ENCODE measurements at regions not wholly inside any gene's neighbourhood (a gene's known extent, or its start where the extent isn't known, plus 50 kb on each side); places are given as distances from the start of the nearest gene placed in this dataset.

DNA sequence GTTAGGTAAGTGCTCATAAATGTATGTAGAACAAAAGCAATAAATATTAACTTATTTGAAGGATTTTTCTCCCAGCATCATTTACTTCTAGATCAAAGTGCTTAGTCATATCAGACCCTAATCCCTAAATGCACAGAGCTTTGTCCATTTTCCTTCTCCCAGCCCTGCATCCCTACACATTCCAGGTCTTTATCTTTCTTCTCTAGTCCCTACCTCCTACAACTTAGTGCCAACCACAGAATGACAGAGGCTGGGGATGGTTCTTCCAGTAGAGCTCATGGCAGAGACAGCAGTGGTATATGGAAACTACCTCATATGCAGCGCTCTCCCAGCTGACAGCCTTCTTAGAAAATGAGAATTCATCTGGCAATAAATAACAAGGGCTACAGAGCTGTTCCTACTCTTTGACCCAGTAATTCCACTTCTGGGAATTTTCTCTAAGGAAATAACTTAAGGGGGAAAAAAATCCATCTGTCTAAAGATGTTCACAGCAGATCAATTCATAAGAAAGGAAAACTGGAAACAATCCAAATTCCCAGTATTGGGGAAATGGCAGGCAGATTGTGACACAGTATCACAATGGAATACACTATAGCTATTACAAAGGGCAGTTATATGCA lies 62.9 kb upstream of the ROR1 start:
- TF ChIP-seq ZNF671 (CRISPR knock-in tag; IDR thresholded peaks at IDR 0.05) (no peak), CTCF (IDR thresholded peaks at IDR 0.05) (no peak), TEAD4 (CRISPR knock-in tag; IDR thresholded peaks at IDR 0.05) (no peak), E2F5 (CRISPR knock-in tag; IDR thresholded peaks at IDR 0.05) (no peak), E2F4 (CRISPR knock-in tag; IDR thresholded peaks at IDR 0.05; ENCODE audit: borderline replicate concordance, low read depth) (no peak), ELF4 (CRISPR knock-in tag; IDR thresholded peaks at IDR 0.05; ENCODE audit: low read depth) (no peak), CBFB (CRISPR knock-in tag; IDR thresholded peaks at IDR 0.05; ENCODE audit: low read depth) (no peak), HMGXB4 (CRISPR knock-in tag; IDR thresholded peaks at IDR 0.05) (no peak)
- TF ChIP-seq, protein P1, sequence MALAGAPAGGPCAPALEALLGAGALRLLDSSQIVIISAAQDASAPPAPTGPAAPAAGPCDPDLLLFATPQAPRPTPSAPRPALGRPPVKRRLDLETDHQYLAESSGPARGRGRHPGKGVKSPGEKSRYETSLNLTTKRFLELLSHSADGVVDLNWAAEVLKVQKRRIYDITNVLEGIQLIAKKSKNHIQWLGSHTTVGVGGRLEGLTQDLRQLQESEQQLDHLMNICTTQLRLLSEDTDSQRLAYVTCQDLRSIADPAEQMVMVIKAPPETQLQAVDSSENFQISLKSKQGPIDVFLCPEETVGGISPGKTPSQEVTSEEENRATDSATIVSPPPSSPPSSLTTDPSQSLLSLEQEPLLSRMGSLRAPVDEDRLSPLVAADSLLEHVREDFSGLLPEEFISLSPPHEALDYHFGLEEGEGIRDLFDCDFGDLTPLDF (CRISPR knock-in tag; IDR thresholded peaks at IDR 0.05), result no peak
- TF ChIP-seq, protein P2, sequence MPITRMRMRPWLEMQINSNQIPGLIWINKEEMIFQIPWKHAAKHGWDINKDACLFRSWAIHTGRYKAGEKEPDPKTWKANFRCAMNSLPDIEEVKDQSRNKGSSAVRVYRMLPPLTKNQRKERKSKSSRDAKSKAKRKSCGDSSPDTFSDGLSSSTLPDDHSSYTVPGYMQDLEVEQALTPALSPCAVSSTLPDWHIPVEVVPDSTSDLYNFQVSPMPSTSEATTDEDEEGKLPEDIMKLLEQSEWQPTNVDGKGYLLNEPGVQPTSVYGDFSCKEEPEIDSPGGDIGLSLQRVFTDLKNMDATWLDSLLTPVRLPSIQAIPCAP (CRISPR knock-in tag; IDR thresholded peaks at IDR 0.05), result no peak
- TF ChIP-seq, protein P3, sequence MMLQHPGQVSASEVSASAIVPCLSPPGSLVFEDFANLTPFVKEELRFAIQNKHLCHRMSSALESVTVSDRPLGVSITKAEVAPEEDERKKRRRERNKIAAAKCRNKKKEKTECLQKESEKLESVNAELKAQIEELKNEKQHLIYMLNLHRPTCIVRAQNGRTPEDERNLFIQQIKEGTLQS (CRISPR knock-in tag; conservative IDR thresholded peaks at IDR 0.05), result no peak
